GM18868 (cell line): ENCODE measurements at regions not wholly inside any gene's neighbourhood (a gene's known extent, or its start where the extent isn't known, plus 50 kb on each side); places are given as distances from the start of the nearest gene placed in this dataset.

Source experiments
- ATAC-seq: cut with Tn5 transposase; IDR thresholded peaks from one replicate; pipeline ENCODE4 v1.9.1; 2021; ENCODE audit warnings: mild to moderate bottlenecking, moderate library complexity; ENCODE audit not compliant: unreplicated experiment

DNA sequence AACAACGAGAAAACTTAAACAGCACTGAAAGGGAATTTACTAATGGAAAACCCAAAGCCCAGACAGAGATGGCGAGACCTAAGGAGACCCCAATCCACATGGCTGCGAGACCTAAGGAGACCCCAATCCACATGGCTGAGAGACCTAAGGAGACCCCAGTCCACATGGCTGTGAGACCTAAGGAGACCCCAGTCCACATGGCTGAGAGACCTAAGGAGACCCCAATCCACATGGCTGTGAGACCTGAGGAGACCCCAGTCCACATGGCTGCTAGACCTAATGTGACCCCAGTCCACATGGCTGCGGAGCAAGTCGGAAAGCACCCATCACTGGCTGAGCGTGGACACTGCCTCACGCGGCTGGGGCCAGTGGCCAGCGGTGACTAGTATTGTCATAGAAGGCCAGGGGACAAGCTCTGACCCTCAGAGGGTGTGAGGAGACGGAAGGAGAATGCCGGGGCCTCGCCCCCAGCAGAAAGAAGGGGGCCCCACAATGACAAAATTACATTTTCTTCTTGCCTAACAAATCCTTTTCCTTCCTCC is 241.8 kb downstream of the C16orf95 start:
- ATAC-seq: no peak

DNA sequence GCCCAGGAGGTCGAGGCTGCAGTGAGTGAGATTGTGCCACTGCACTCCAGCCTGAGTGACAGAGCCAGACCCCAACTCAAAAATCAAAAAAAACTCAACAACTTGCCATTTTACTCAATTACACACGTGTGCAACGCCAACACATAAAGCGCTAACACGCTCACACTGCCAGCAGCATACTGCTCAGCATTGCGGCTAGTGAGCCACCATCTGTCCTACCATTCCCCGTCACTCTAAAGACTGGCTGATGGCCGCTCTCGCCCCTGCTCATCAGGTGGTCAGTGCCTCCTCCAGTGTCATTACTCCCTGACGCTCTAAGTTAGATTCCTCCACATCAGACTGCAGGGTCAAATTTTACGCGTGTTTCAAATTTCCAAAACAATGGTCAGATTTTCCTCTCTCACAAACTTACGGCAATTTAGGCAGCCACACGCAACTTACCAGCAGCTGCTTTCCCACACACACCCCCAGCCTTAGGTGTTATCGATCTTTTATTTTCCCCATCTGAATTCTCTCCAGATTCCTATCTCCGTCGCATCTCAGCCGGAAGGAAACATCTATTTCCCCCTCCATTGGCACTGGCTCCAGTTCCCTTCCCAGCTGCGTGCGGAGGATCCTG is 240.8 kb downstream of the C16orf95 start:
- ATAC-seq: no peak

DNA sequence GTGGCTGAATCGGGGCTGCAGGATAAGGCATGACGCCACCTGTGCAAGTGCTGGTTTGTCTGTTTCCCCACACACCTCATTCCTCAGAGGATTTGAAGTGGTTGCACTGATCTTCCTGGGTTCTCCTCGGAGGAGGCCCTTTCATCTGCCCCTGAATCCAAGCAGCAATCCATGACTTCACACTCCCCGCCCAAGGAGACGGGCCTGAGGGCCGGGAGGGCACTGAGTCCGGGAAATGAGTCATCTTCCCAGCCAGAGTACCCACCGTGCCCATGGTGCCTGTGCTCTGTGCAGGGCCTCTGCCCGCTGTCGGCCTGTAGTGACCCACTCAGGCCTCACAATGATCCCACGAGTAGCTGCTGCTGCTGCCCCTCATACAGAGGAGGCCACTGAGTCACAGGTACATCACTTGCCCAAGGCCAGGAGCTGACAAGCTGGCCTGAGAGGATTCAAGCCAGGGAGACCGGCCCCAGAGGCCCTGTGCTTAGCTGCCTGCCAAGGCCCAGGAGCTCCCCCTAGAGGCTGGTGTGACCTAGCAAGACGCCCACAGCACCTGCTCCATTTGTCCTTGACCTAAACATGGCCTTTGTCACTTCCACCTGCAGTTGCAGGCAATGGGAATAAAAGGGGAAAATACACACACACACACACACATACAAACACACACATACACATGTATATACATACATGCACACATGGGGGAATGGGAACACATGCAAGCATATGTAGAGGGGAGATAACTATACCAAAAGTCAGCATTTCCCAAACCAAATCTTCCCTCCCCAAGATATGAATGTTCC is 240.0 kb downstream of the C16orf95 start:
- no peak for ATAC-seq

DNA sequence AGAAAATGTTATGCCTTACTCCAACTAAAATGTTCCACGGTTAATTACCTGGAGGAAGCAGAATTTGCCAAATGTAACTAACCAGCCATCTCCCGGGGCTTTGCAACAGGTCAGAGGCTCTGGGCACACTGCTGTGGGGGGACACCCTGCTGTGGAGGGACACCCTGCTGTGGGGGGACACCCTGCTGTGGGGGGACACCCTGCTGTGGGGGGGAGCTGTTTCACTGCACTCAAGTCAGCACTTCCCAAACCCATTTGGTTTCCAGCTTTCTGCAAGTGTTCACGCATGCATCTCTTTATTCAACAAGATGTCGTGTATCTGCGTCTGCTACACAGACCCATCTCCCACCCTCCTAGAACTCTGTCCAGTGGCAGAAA is 239.5 kb downstream of the C16orf95 start:
- no peak for ATAC-seq

DNA sequence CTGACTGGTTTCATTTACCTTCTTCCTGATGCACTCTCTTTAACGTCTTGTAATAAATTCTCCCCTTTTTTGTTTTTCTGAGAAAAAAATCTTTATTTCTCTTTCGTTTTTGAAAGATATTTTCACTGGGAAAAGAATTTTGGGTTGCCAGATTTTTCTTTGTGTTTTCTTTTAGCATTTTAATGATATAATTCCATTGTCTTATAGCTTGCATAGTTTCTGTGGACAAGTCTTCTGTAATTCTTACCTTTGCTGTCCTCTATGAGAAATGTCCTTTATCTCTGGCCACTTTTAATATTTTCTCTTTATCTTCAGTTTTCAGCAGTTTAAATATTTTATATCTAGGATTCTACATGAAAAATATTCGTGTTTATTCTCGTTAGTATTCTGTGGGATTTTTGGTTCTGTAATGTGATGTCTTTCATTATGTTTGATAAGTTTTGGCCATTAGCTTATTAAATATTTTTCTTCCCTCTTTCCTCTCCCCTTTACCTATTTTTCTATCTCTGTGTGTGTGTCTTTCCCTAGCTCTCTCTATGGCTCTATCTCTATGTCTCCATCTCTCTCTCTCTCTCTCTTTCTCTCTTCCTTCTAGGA is 236.5 kb downstream of the C16orf95 start:
- no peak for ATAC-seq

DNA sequence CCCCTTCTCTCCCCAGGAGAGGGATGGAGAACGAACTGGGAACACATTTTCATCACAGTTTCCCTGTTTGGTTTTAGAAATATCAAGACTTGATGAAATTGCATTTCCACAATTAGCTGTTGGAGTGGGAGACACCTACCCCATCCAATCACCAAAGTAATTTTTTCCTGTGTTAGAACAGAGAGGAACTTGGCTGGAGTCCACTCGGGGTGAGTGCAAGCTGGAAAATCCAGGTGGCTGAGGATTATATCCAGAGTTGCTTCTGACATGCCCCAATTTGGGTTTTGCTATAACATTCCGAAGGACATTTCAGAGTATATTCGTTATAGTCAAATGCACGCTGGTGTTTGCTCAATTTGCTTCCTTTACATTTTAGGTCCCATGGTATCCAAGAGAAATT is 231.8 kb downstream of the C16orf95 start:
- ATAC-seq: no peak

DNA sequence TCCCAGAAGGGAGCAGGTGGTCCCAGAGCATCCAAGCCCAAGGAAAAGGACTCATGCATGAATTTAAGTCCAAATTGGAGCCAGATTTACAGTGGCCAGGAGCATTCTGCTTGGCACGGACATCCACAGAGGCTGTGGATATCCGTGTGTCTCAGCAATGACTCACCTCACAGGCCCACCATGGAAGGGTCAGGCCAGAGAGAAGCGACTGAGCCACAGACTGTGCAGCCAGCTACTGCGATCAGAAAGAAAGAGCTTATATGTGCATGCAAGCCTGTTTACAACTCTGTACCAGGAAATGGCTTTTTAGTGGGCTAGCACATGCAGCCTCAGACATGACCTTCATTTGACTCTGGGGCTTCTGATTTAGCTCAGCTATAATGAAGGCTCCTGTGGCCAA is 231.0 kb downstream of the C16orf95 start:
- ATAC-seq: no peak

DNA sequence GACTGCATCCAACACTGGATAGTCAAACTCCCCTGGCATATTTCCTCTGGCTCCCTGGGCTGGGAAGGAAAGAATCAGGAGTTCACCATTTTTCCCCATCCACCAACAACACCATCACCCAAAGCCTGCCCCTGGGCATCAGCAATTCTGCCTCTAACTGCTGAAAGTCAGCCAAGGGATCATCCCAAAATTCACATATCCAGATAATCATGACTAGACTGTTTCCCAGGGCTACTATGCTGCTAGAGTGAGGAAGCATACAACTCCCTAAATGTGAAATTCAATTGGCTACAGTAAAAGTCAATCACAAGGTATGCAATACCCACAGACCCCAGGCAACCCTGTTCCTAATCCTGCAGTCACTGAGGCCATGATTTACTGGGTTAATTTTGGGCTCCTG is 230.6 kb downstream of the C16orf95 start:
- no peak for ATAC-seq

DNA sequence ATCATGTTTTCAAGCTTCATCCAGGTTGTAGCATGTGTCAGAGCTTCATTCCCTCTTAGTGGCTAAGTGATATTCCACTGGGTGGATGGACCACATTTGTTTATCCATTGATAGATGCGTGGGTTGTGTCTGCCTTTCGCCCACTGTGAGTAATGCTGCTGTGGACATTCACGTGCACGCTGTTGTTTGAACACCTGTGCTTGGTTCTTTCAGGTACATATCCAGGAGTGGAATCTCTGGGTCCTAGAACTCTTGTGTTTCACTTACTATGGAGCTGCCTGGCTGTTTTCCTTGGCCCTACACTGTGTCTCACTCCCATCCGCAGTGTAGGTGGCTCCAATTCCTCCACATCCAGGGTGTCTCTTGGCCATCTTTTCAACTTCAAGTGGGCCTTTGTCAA is 224.2 kb downstream of the C16orf95 start:
- no peak for ATAC-seq

DNA sequence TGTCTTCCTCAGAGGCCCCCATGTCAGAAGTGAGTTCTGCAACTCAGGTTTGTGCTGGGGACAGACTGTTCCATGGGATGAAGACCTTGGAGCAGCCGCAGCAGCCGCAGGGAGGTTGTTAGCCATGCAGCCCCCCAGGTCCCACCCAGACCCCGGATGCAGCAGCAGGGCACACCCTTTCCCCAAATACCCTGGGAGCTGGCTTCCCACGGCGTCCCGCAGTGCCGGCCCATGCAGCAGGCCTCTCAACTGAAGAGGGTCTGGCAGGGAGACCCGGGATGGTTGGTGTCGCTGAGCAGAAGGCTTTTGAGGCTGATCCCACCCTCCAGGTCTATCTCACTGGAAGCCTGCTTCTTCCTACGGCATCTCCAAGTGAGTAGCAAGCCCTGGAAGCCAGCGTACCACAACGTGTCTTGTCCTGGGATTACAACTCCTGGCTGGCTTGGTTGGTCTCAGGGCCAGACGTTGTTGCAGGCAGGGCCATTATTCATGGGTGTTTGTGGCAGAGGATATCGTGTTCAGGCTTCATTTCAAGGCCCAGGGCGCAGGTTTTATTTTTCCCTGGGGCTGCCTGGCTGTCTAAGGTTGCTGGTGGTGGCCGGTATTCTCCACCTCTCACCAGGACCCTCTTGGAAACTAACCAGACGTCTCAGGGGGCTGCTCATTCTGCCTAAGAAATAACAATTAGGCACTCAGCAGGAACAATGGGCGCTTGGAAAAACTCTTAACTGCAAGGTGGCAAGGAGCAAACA is 223.2 kb downstream of the C16orf95 start:
- ATAC-seq: no peak

DNA sequence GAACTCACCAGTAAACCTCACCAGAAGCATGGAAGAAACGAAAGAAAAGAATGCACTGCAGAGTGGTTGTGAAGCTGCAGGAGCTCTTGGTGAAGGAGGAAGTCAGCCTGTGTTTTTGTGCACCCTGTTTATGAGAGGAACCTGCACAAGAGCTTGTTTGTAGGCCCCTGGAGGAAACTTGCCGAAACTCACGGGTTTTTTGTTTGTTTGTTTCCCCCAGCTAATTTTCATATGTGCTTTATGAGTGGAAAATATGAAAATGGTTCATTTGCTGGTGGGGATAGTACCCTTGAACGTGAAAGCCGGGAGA is 222.7 kb downstream of the C16orf95 start:
- ATAC-seq: no peak

DNA sequence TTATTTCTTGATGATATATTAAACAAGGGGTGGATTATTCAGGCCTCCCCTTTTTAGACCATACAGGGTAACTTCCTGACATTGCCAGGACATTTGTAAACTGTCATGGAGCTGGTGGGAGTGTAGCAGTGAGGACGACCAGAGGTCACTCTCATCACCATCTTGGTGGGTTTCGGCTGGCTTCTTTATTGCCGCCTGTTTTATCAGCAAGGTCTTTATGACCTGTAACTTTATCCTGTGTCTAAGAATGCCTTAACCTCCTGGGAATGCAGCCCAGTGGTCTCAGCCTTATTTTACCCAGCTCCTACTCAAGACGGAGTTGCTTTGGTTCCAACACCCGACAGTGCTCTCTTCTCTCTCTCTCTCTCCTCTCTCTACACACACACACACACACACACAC is 221.9 kb downstream of the C16orf95 start:
- no peak for ATAC-seq

DNA sequence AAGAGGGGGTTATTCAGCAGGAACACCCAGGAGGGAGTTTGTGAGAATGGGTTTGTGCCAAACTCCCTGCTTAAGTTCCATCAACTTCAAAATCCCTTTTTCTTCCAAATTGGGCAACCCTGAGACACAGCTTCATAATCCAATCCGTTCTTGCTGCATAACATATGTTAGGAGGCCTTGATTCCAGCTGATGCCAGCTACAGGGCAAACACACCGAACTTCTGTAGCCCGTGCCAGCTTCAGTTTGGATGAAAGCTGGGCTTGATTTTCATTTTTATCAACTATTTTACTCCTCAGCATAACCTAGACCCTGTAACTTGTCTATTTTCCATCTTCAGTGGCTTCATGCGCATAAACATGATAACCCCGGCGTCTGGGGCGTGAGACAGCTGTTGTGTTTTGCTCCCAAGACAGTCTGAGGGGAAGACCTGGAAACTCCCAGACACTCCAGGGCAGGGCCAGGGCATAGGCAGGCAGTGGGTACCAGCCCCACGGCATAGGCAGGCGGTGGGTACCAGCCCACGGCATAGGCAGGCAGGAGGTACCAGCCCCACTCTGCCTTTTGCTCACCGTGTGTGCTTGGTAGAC is 220.4 kb downstream of the C16orf95 start:
- ATAC-seq: no peak

DNA sequence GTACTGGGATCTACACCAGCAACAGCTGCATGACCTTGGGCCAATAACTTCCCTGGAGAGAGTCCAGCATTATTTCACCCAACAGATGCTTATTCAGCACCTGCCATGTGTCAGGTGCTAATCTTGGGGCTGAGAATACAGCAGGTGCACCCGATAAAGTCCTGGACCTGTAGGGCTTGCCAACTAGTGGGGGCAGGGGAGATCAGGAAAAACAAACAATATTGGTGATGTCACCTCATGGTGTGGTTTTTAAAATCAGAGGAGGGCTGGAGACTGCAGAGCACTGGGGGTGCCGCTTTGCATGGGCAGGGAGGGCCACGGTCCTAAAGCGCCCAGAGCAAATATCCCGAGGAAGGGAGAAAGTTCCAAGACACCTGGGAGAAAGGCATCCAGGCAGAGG is 218.8 kb downstream of the C16orf95 start:
- no peak for ATAC-seq

DNA sequence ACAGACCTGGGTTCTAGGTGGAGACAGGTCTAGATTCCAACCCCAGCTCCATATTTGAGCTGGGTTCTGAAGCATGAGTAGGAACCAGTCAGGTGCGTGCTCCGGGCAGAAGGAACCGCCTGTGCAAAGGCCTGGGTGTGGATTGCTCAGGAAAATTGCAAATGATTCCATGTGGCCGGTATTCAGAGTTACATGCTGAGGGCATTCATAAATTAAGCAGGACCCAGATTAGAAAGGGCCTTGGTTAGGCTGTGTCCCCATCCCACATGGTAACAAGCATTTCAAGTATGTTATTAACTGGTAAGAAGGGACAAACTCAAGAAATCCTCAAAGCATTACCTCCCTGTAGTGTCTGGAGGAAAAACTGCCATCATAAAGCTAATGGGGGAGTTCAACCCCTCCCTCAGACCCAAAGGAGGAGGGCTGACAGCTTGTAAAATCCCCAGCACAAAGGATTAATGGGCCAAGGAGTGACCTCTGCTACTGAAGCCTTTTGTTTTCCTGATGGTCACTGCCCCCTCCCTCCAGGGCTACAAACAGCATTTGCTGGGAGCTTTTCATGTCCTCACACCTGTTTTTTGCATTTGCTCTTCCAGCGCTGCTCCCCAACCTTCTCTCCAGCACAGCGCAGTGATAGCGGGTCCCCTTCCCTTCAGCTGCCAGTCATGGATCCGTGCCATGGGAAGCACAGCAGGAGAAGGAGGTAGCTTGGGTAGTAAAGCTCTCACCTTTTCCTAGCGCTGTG is 218.0 kb downstream of the C16orf95 start:
- no peak for ATAC-seq

DNA sequence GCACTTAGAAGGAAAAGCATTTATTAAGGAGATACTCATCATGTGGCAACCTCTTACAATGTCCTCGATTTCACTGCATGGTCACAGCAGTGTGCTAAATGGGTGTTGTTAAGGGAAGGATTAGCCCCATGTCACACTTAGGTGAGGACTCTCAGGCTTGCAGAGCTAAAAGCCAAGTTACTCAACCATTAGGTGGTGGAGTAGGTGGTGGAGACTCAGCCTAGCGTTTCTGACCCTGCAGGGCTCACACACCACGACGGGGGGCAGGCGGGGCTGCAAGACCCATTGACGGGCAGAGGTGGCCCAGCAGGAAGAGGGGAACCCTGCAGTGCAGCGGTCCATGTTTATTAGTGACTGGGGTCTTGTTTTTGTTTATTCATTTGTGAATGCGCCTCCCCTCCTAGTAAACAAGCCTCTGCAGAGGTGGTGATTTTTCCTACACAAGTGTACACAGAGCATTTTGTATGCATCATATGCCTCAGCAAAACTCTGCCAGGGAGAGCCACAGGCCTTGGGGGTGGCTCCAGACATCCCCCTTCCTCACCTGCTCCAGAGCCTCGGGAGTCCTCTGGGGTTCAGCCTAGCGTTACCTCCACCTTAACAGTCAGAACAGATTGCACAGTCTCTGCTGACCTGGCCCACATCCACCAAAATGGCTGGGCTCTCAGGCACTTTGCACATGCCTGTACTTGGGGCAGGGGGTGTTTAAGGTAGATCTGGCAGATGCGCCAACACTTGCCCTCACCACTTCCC is 216.7 kb downstream of the C16orf95 start:
- no peak for ATAC-seq

DNA sequence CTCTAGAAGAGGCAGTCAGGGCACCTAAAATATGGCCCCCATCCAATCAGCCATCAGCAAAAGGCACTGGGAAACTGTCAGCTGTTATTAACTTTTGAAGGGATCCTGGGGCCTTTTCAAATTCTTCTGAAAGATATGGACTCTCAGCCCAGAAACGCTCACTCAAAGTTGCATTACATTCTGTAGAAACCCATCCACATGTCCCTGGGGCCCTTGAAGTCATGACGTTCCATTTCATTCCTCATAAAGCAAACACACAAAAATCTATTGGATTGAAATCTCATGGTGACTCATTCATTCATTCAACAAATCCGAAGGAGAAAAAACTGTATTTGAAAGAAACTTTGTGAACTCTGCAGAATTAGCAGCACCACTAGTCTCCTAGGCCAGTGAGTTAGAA is 215.3 kb downstream of the C16orf95 start:
- no peak for ATAC-seq

DNA sequence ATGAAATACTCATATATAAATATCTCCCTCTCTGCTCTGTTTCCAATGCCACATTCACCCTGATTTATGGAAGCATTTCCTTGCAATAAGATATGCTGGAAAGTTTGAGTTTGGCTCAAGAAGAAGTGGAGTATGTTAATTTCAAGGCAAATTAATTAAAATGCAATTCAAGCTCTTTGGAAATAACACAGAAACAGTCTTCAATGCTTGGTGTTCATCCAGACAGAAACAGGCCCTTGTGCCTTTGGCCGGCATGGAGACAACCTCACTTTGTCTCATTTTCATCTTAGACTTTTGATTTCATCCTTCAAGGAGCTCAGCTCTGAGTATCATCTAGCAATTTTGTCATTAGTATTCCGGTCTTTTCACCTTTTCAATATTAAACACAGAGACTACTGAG is 210.0 kb downstream of the C16orf95 start:
- ATAC-seq: no peak

DNA sequence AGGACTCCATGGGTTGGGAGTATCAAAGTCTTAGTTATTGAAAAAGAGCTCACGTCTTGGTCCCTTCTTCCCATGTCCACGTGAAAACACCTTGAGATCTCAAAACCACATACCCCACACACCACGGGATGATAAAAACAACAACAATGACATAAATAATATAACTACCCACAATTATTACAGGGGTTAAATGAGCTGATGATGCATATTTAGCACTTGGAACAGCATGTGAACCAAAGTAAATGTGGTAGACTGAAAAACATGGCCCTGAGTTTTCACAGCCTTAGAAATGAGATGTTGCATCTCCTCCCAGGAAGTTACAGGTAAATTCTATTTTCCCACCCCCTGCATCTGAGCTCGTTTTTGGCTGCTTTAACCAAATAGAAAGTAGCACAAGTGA is 208.9 kb downstream of the C16orf95 start:
- no peak for ATAC-seq

DNA sequence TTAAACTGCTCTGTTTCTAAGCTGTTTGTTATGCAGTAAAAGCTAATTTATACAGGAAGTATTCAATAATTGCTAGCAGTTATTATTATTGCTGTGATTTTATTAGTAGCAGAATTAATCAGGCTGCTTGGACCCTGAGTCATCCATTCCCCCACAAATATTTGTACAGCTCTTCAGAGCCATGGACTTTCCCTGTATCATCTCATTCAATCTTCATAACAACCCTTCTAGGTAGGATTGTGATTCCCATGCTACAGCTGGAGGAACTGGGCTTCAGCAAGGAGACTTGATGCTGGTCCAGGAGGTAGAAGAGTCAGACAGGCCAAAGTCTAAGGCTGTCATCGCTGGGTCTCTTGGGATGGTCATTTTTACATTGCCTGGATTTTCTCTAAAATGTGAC is 208.3 kb downstream of the C16orf95 start:
- ATAC-seq: no peak
